ENCODE measurements at regions not wholly inside any gene's neighbourhood (a gene's known extent, or its start where the extent isn't known, plus 50 kb on each side); places are given as distances from the start of the nearest gene placed in this dataset.

DNA sequence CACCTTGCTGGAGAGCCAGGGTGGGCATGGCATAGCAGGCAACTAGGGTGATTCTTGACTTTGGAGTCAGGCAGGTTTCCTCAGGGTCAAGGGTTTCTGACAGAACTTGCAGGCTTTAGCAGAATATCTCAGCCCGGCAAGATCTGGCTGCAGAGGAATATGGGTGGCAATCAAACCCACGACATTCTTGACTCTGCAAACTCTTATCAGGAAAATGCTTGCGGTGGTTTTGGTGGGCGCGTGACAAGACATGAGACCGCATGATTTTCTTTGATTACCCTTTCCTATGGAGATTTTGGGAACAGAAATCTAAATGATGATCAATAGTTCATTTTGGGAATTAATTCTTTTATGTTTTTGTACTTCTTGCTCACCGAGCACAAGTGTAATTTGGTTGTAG lies 449.5 kb downstream of the VRK1 start:
- no peaks in the 10 kb centered on the region for H4K20me1 ChIP-seq (ENCODE audit: insufficient read depth)
- no peaks in the 10 kb centered on the region for H3K36me3 ChIP-seq (ENCODE audit: insufficient read depth, low read length)
- H2AFZ ChIP-seq (ENCODE audit: low read depth, low read length): no peak overlapping the region
- no peaks in the 10 kb centered on the region for H3K27me3 ChIP-seq (ENCODE audit: insufficient read depth, low read depth, low read length)
- no peaks in the 10 kb centered on the region for H3K79me2 ChIP-seq (replicated peaks; ENCODE audit: insufficient read depth, low read length)
- no peak overlapping the region for H3K4me2 ChIP-seq (ENCODE audit: low read length)
- no peak overlapping the region for H3K4me3 ChIP-seq (ENCODE audit: low read length)
- H3K27ac ChIP-seq (ENCODE audit: low read length): no peak overlapping the region
- H3K9me2 ChIP-seq (ENCODE audit: insufficient read depth, low read length): no peaks in the 10 kb centered on the region
- H3F3A ChIP-seq (ENCODE audit: insufficient read depth, low read length, poor library complexity, severe bottlenecking): no peaks in the 10 kb centered on the region
- TF ChIP-seq SMC3 (conservative IDR thresholded peaks at IDR 0.05; ENCODE audit: poor library complexity): no peak
- TF ChIP-seq RAD21 (conservative IDR thresholded peaks at IDR 0.05): no peak
- no peak for TF ChIP-seq EP300 (conservative IDR thresholded peaks at IDR 0.05; ENCODE audit: poor library complexity, severe bottlenecking)
- TF ChIP-seq, protein P1, sequence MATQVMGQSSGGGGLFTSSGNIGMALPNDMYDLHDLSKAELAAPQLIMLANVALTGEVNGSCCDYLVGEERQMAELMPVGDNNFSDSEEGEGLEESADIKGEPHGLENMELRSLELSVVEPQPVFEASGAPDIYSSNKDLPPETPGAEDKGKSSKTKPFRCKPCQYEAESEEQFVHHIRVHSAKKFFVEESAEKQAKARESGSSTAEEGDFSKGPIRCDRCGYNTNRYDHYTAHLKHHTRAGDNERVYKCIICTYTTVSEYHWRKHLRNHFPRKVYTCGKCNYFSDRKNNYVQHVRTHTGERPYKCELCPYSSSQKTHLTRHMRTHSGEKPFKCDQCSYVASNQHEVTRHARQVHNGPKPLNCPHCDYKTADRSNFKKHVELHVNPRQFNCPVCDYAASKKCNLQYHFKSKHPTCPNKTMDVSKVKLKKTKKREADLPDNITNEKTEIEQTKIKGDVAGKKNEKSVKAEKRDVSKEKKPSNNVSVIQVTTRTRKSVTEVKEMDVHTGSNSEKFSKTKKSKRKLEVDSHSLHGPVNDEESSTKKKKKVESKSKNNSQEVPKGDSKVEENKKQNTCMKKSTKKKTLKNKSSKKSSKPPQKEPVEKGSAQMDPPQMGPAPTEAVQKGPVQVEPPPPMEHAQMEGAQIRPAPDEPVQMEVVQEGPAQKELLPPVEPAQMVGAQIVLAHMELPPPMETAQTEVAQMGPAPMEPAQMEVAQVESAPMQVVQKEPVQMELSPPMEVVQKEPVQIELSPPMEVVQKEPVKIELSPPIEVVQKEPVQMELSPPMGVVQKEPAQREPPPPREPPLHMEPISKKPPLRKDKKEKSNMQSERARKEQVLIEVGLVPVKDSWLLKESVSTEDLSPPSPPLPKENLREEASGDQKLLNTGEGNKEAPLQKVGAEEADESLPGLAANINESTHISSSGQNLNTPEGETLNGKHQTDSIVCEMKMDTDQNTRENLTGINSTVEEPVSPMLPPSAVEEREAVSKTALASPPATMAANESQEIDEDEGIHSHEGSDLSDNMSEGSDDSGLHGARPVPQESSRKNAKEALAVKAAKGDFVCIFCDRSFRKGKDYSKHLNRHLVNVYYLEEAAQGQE (IDR thresholded peaks at IDR 0.05; ENCODE audit: borderline replicate concordance): no peak
- TF ChIP-seq, protein P2, sequence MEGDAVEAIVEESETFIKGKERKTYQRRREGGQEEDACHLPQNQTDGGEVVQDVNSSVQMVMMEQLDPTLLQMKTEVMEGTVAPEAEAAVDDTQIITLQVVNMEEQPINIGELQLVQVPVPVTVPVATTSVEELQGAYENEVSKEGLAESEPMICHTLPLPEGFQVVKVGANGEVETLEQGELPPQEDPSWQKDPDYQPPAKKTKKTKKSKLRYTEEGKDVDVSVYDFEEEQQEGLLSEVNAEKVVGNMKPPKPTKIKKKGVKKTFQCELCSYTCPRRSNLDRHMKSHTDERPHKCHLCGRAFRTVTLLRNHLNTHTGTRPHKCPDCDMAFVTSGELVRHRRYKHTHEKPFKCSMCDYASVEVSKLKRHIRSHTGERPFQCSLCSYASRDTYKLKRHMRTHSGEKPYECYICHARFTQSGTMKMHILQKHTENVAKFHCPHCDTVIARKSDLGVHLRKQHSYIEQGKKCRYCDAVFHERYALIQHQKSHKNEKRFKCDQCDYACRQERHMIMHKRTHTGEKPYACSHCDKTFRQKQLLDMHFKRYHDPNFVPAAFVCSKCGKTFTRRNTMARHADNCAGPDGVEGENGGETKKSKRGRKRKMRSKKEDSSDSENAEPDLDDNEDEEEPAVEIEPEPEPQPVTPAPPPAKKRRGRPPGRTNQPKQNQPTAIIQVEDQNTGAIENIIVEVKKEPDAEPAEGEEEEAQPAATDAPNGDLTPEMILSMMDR (IDR thresholded peaks at IDR 0.05; ENCODE audit: poor library complexity, severe bottlenecking): no peak
- TF ChIP-seq TAF1 (IDR thresholded peaks at IDR 0.05; ENCODE audit: low read depth): no peak
- no peak for TF ChIP-seq EZH2 (IDR thresholded peaks at IDR 0.05; ENCODE audit: borderline replicate concordance, insufficient read depth, low read length, poor library complexity, severe bottlenecking)
- no peak for TF ChIP-seq POLR2AphosphoS5 (IDR thresholded peaks at IDR 0.05)
- TF ChIP-seq MXI1 (conservative IDR thresholded peaks at IDR 0.05; ENCODE audit: poor library complexity, severe bottlenecking): no peak
- no peaks in the 10 kb centered on the region for H3K9me3 ChIP-seq (ENCODE audit: low read length)
- H3K9ac ChIP-seq (ENCODE audit: low read length): no peak overlapping the region

DNA sequence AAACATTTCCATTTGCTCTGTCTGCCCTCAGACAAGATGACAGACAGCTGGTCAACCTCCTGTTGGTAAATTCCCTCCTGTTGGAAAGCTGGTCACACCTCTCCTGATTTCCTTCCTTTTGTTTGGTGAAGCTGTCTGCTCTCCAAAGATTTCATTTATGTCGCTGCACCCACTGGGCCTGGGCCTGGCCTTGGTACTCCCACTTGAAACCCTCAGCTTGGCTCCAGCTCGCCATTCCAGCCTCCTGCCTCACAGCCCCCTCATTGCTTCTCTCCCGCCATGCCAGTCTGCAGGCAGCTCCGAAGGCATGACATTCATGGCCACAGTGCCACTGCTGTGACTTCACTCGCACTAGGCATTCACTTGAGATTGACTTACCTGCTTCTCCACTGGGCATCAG lies 451.8 kb downstream of the VRK1 start:
- Histone ChIP-seq H3K9ac (ENCODE audit: low read length) (no peak overlapping the region), H4K20me1 (ENCODE audit: insufficient read depth) (no peaks in the 10 kb centered on the region), H3K27ac (ENCODE audit: low read length) (no peak overlapping the region), H3K27me3 (ENCODE audit: insufficient read depth, low read depth, low read length) (no peaks in the 10 kb centered on the region), H2AFZ (ENCODE audit: low read depth, low read length) (no peak overlapping the region), H3F3A (ENCODE audit: insufficient read depth, low read length, poor library complexity, severe bottlenecking) (no peaks in the 10 kb centered on the region), H3K9me2 (ENCODE audit: insufficient read depth, low read length) (no peaks in the 10 kb centered on the region), H3K9me3 (ENCODE audit: low read length) (no peaks in the 10 kb centered on the region), H3K79me2 (replicated peaks; ENCODE audit: insufficient read depth, low read length) (no peaks in the 10 kb centered on the region), H3K4me3 (ENCODE audit: low read length) (no peak overlapping the region), H3K4me2 (ENCODE audit: low read length) (no peak overlapping the region), H3K36me3 (ENCODE audit: insufficient read depth, low read length) (no peaks in the 10 kb centered on the region)
- TF ChIP-seq POLR2AphosphoS5 (IDR thresholded peaks at IDR 0.05): no peak
- no peak for TF ChIP-seq RAD21 (conservative IDR thresholded peaks at IDR 0.05)
- TF ChIP-seq TAF1 (IDR thresholded peaks at IDR 0.05; ENCODE audit: low read depth): no peak
- TF ChIP-seq EP300 (conservative IDR thresholded peaks at IDR 0.05; ENCODE audit: poor library complexity, severe bottlenecking): no peak
- TF ChIP-seq MXI1 (conservative IDR thresholded peaks at IDR 0.05; ENCODE audit: poor library complexity, severe bottlenecking): no peak

Measured in neural cell (in vitro differentiated cells).